Activated CD4-positive, alpha-beta T cell treated with anti-CD3 and anti-CD28 coated beads, Interleukin-2, amount 10 ng/mL, durations not matched to agents 7 days and 5 days (primary cell): ENCODE measurements at regions not wholly inside any gene's neighbourhood (a gene's known extent, or its start where the extent isn't known, plus 50 kb on each side); places are given as distances from the start of the nearest gene placed in this dataset.

ENCODE experiments used
- CTCF ChIA-PET: fragments of 350-600 bp; sonication (Branson Sonifier 250); formaldehyde crosslinking; loops from one replicate; lab custom pipeline; 2021; ENCODE audit warnings: antibody characterized with exemption; lab: Charles Lee
- POLR2A ChIA-PET: fragments of 350-600 bp; sonication (Branson Sonifier 250); formaldehyde crosslinking; loops from one replicate; lab custom pipeline; 2021; ENCODE audit warnings: antibody characterized with exemption; lab: Charles Lee
- DNase-seq: peaks from one replicate; pipeline ENCODE4 v3.0.0-alpha.2; 2020
- H3K27ac Mint-ChIP-seq: one replicate; pipeline ENCODE4 v1.8.0; 2021; ENCODE audit warnings: mild to moderate bottlenecking, moderate library complexity, mixed read lengths
- H3K27me3 Mint-ChIP-seq: one replicate; pipeline ENCODE4 v1.8.0; 2021; ENCODE audit warnings: mixed read lengths
- H3K36me3 Mint-ChIP-seq: one replicate; pipeline ENCODE4 v1.8.0; 2021; ENCODE audit warnings: low read depth, mixed read lengths
- H3K4me1 Mint-ChIP-seq: one replicate; pipeline ENCODE4 v1.8.0; 2021; ENCODE audit warnings: mixed read lengths
- H3K4me3 Mint-ChIP-seq: one replicate; pipeline ENCODE4 v1.8.0; 2021; ENCODE audit warnings: mild to moderate bottlenecking, moderate library complexity, mixed read lengths
- H3K9me3 Mint-ChIP-seq: one replicate; pipeline ENCODE4 v1.8.0; 2021; ENCODE audit warnings: mixed read lengths

GRCh38 chr4:161203865-161204264 lies 959.9 kb downstream of the FSTL5 start:
- CTCF ChIA-PET, result no interaction called here

GRCh38 chr4:161197912-161198311 lies 965.9 kb downstream of the FSTL5 start:
- Mint-ChIP-seq H3K4me3 (no peak overlapping the region), H3K36me3 (no peaks in the 10 kb centered on the region)

More at GRCh38 chr4:161203865-161204264, 959.9 kb downstream of the FSTL5 start:
- no peak overlapping the region for H3K27ac Mint-ChIP-seq
- no peaks in the 10 kb centered on the region for H3K36me3 Mint-ChIP-seq
- peaks cover 3% of the 10 kb centered on the region for H3K9me3 Mint-ChIP-seq
- no peak for DNase-seq
- H3K4me1 Mint-ChIP-seq, result no peaks in the 10 kb centered on the region
- POLR2A ChIA-PET, result no interaction called here
- no peaks in the 10 kb centered on the region for H3K27me3 Mint-ChIP-seq
- H3K4me3 Mint-ChIP-seq, result no peak overlapping the region

GRCh38 chr4:161197474-161197873 lies 966.3 kb downstream of the FSTL5 start:
- H3K9me3 Mint-ChIP-seq, result peaks cover 4% of the 10 kb centered on the region
- H3K4me3 Mint-ChIP-seq, result no peak overlapping the region

More at GRCh38 chr4:161197912-161198311, 965.9 kb downstream of the FSTL5 start:
- ChIA-PET CTCF (no interaction called here), POLR2A (no interaction called here)
- Mint-ChIP-seq H3K27ac (no peak overlapping the region), H3K9me3 (peaks cover 4% of the 10 kb centered on the region), H3K27me3 (no peaks in the 10 kb centered on the region), H3K4me1 (no peaks in the 10 kb centered on the region)
- no peak for DNase-seq

DNA sequence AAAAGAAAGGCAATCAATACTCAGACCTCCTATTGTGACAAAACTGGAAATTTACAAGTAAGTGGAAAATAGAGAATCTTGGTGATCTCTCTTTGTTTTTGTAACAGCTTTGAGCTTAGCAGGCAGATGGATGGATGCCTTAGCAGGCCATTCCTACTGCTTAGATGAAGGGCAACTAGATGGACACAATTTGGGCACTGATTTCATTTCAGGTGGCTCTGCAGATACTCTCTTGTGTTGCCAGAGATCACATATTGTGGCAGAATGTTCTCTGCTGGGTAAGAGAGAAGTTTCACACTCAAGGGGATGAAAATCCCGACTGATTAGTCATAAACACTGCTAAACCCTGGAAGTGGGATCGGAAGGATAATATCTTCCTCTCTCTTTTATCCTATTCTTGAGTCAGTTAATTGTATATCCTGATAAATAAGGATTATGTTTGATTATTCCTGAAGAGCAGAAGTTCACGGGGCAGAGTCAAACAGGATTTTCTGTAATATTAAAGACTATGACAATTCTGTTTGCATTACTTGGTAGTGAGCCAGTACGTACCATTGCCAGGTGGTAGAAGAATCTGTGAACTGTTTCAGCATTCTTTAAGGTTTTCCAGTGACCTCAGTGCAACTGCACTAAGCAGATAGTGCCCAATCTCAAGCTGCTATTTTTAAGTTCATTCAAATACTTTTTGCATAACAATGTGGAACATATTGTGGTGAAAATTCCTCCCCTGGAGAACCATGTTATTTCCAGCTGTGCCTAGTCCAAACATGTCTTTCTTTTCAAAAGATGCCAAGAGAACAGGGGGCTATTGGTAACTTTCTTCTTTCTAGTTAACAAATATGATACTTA lies 974.3 kb downstream of the FSTL5 start:
- Mint-ChIP-seq H3K4me3 (no peak overlapping the region), H3K9me3 (peaks cover 4% of the 10 kb centered on the region), H3K36me3 (no peaks in the 10 kb centered on the region), H3K27ac (no peak overlapping the region), H3K27me3 (no peaks in the 10 kb centered on the region), H3K4me1 (no peaks in the 10 kb centered on the region)
- ChIA-PET CTCF (no interaction called here), POLR2A (no interaction called here)
- no peak for DNase-seq

More at GRCh38 chr4:161197474-161197873, 966.3 kb downstream of the FSTL5 start:
- H3K36me3 Mint-ChIP-seq, result no peaks in the 10 kb centered on the region
- no peak for DNase-seq
- H3K27ac Mint-ChIP-seq, result no peak overlapping the region
- ChIA-PET POLR2A (no interaction called here), CTCF (no interaction called here)
- no peaks in the 10 kb centered on the region for H3K27me3 Mint-ChIP-seq
- H3K4me1 Mint-ChIP-seq, result no peaks in the 10 kb centered on the region

GRCh38 chr4:161188578-161188977 lies 975.2 kb downstream of the FSTL5 start:
- CTCF ChIA-PET, result no interaction called here
- DNase-seq, result no peak
- POLR2A ChIA-PET, result no interaction called here
- Mint-ChIP-seq H3K4me3 (no peak overlapping the region), H3K4me1 (no peaks in the 10 kb centered on the region), H3K9me3 (peaks cover 3% of the 10 kb centered on the region), H3K27me3 (no peaks in the 10 kb centered on the region), H3K36me3 (no peaks in the 10 kb centered on the region), H3K27ac (no peak overlapping the region)

DNA sequence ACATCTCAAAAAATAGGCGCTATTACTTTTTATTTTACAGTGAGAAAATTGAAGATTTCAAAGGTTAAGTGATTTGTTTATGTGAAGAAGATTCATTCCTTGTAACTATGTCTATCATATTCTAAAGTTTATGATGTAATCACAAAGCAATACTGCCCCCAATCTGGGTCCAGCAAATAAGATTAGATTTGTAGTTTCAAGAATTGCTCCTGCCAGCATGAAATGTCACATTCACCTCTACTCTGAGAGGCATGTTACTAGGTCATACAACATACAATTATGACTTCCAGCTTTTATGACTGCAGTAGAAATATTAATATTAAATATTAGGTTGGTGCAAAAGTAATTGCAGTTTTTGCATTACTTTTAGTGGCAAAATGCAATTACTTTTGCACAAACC lies 976.2 kb downstream of the FSTL5 start:
- CTCF ChIA-PET, result no interaction called here

GRCh38 chr4:161186750-161187149 lies 977.0 kb downstream of the FSTL5 start:
- CTCF ChIA-PET, result no interaction called here
- Mint-ChIP-seq H3K4me1 (no peaks in the 10 kb centered on the region), H3K36me3 (no peaks in the 10 kb centered on the region), H3K4me3 (no peak overlapping the region), H3K27ac (no peak overlapping the region), H3K27me3 (no peaks in the 10 kb centered on the region), H3K9me3 (no peaks in the 10 kb centered on the region)
- POLR2A ChIA-PET, result no interaction called here
- DNase-seq, result no peak

More for the DNA sequence above, 976.2 kb downstream of the FSTL5 start:
- Mint-ChIP-seq H3K27me3 (no peaks in the 10 kb centered on the region), H3K27ac (no peak overlapping the region), H3K4me1 (no peaks in the 10 kb centered on the region), H3K4me3 (no peak overlapping the region), H3K36me3 (no peaks in the 10 kb centered on the region), H3K9me3 (no peaks in the 10 kb centered on the region)
- no peak for DNase-seq
- POLR2A ChIA-PET, result no interaction called here

- CTCF ChIA-PET, result no interaction called here
- no peaks in the 10 kb centered on the region for H3K27me3 Mint-ChIP-seq
Measured at GRCh38 chr4:161186012-161186411, 977.8 kb downstream of the FSTL5 start.

GRCh38 chr4:161183729-161184128 lies 980.1 kb downstream of the FSTL5 start:
- ChIA-PET POLR2A (no interaction called here), CTCF (no interaction called here)
- DNase-seq, result no peak
- no peak overlapping the region for H3K4me3 Mint-ChIP-seq
- H3K9me3 Mint-ChIP-seq, result no peaks in the 10 kb centered on the region
- no peaks in the 10 kb centered on the region for H3K27me3 Mint-ChIP-seq
- H3K36me3 Mint-ChIP-seq, result no peaks in the 10 kb centered on the region
- H3K27ac Mint-ChIP-seq, result no peak overlapping the region
- no peaks in the 10 kb centered on the region for H3K4me1 Mint-ChIP-seq

More at GRCh38 chr4:161186012-161186411, 977.8 kb downstream of the FSTL5 start:
- no peaks in the 10 kb centered on the region for H3K36me3 Mint-ChIP-seq
- no peaks in the 10 kb centered on the region for H3K4me1 Mint-ChIP-seq
- H3K27ac Mint-ChIP-seq, result no peak overlapping the region
- H3K9me3 Mint-ChIP-seq, result no peaks in the 10 kb centered on the region
- no peak for DNase-seq
- H3K4me3 Mint-ChIP-seq, result no peak overlapping the region
- POLR2A ChIA-PET, result no interaction called here

GRCh38 chr4:161182913-161183312 lies 980.9 kb downstream of the FSTL5 start:
- no peaks in the 10 kb centered on the region for H3K27me3 Mint-ChIP-seq
- ChIA-PET POLR2A (no interaction called here), CTCF (no interaction called here)
- H3K4me3 Mint-ChIP-seq, result no peak overlapping the region
- no peak for DNase-seq
- H3K27ac Mint-ChIP-seq, result no peak overlapping the region
- no peaks in the 10 kb centered on the region for H3K4me1 Mint-ChIP-seq
- H3K9me3 Mint-ChIP-seq, result no peaks in the 10 kb centered on the region
- H3K36me3 Mint-ChIP-seq, result no peaks in the 10 kb centered on the region

DNA sequence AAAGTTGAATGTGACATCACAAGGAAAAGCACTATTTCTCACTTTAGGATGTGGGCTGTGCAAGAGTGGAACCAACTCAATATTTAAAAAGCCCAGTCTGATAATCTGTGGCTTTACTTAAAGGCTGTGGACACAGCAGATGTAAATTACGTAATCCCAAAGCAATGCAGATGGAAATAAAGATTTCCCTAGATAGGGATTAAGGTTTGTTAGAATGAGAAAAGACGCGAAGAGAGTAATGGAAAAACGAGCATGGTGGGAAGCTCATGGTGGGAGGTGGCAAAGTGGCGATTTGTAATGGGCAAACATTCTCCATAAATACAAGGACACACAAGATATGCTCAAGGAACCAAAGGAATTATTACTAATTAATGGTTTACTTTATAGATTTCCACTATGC lies 985.5 kb downstream of the FSTL5 start:
- DNase-seq, result no peak

DNA sequence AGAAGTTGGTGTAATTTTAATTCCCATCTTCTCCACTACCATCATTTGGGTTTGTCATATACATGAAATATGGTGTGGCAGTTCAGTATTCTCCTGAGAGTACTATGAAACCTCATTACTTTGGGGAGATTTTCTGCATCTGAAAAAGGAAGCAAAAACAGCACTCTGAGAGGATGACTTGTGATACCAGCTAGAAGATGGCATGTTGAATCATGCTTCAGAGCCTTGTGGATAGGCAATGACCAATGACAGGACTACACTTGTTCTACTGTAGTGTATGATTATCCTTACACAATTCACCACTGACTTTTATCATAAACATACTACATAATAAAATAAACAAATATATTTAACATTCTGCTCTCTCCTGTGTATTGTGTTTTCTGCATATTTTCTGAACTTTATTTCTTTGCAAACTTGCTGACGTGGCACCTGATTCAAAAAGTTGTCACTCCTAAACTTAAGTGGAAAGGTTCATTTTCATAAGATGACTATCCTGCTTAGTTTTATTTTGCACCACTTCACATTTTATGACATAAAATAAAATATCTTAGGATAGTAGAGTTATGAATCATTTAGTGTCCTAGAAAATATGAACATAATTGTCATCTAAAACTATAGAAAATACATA lies 991.3 kb downstream of the FSTL5 start:
- Mint-ChIP-seq H3K9me3 (no peaks in the 10 kb centered on the region), H3K27ac (no peak overlapping the region), H3K27me3 (no peaks in the 10 kb centered on the region), H3K4me3 (no peak overlapping the region), H3K36me3 (no peaks in the 10 kb centered on the region), H3K4me1 (no peaks in the 10 kb centered on the region)
- no peak for DNase-seq
- CTCF ChIA-PET, result no interaction called here
- POLR2A ChIA-PET, result no interaction called here

More for the DNA sequence above, 985.5 kb downstream of the FSTL5 start:
- no peaks in the 10 kb centered on the region for H3K27me3 Mint-ChIP-seq
- no peaks in the 10 kb centered on the region for H3K36me3 Mint-ChIP-seq
- no peak overlapping the region for H3K4me3 Mint-ChIP-seq
- no peaks in the 10 kb centered on the region for H3K9me3 Mint-ChIP-seq
- no peak overlapping the region for H3K27ac Mint-ChIP-seq
- POLR2A ChIA-PET, result no interaction called here
- CTCF ChIA-PET, result no interaction called here
- H3K4me1 Mint-ChIP-seq, result no peaks in the 10 kb centered on the region

DNA sequence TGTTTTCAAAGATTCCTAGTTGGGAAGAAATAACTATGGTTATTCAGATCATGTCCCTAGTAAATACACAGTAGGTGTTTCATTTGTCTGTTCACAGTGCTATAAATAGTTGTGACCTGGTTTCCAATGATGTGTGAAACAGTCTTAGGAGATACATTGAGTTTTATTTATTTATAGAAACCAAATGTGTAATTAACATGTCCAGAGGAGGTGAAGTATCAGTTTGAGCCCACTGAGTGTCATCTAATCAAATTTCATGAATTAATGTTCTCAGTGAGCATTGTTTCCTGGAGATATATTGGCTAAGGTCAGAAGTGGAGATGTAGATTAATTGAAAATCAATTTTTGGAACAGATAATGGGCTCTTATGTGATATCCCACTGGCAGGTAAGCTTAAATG lies 996.3 kb downstream of the FSTL5 start:
- Mint-ChIP-seq H3K9me3 (no peaks in the 10 kb centered on the region), H3K36me3 (no peaks in the 10 kb centered on the region), H3K27ac (no peak overlapping the region), H3K4me1 (no peaks in the 10 kb centered on the region), H3K27me3 (no peaks in the 10 kb centered on the region), H3K4me3 (no peak overlapping the region)
- DNase-seq, result no peak
- POLR2A ChIA-PET, result no interaction called here
- CTCF ChIA-PET, result no interaction called here
